HEK293 (cell line): ENCODE measurements at regions not wholly inside any gene's neighbourhood (a gene's known extent, or its start where the extent isn't known, plus 50 kb on each side); places are given as distances from the start of the nearest gene placed in this dataset.

Source experiments
- CTCF ChIP-seq: fragments of 450-650 bp; formaldehyde crosslinking; IDR thresholded peaks from 2 replicates; pipeline ENCODE4 v1.5.1; 2016; ENCODE audit warnings: missing biosample characterization, missing genetic modification characterization
- GFI1B ChIP-seq: fragments of 450-650 bp; formaldehyde crosslinking; IDR thresholded peaks from 2 replicates; pipeline ENCODE4 v1.5.1; 2016; ENCODE audit warnings: missing biosample characterization, missing genetic modification characterization
- PBX3 ChIP-seq: sonication (generic); formaldehyde crosslinking; IDR thresholded peaks from 2 replicates; pipeline ENCODE4 v1.8.1; 2022; ENCODE audit warnings: mild to moderate bottlenecking, moderate library complexity, missing genetic modification reagents
- YY1 ChIP-seq: fragments of 450-650 bp; formaldehyde crosslinking; IDR thresholded peaks from 2 replicates; pipeline ENCODE4 v1.5.1; 2018; ENCODE audit warnings: missing biosample characterization, missing genetic modification characterization
- ZBTB49 ChIP-seq: fragments of 450-650 bp; formaldehyde crosslinking; IDR thresholded peaks from 2 replicates; pipeline ENCODE4 v1.5.1; 2016; ENCODE audit warnings: missing biosample characterization, missing genetic modification characterization, low read depth
- ZNF138 ChIP-seq: fragments of 450-650 bp; formaldehyde crosslinking; IDR thresholded peaks from 2 replicates; pipeline ENCODE4 v1.5.1; 2016; ENCODE audit warnings: missing biosample characterization, missing genetic modification characterization, borderline replicate concordance
- ZNF26 ChIP-seq: fragments of 450-650 bp; formaldehyde crosslinking; IDR thresholded peaks from 2 replicates; pipeline ENCODE4 v1.5.1; 2016; ENCODE audit warnings: missing biosample characterization, missing genetic modification characterization
- ZSCAN5A ChIP-seq: fragments of 450-650 bp; formaldehyde crosslinking; IDR thresholded peaks from 2 replicates; pipeline ENCODE4 v1.5.1; 2016; ENCODE audit warnings: missing biosample characterization, missing genetic modification characterization

GRCh38 chr21:20250337-20250736, 747.9 kb upstream of the NCAM2 start:
- no peak for TF ChIP-seq ZNF138
- TF ChIP-seq YY1 (tag by site-specific recombination) = no peak
- TF ChIP-seq ZNF26 (tag by site-specific recombination) = no peak
- no peak for TF ChIP-seq CTCF (tag by site-specific recombination)
- no peak for TF ChIP-seq PBX3 (CRISPR knock-in tag)
- TF ChIP-seq ZBTB49 = no peak
- TF ChIP-seq GFI1B = no peak
- no peak for TF ChIP-seq ZSCAN5A (tag by site-specific recombination)
